ENCODE measurements at regions not wholly inside any gene's neighbourhood (a gene's known extent, or its start where the extent isn't known, plus 50 kb on each side); places are given as distances from the start of the nearest gene placed in this dataset.
A peak's percentile ranks its signal among the peaks of the same experiment; 100 is the strongest.

DNA sequence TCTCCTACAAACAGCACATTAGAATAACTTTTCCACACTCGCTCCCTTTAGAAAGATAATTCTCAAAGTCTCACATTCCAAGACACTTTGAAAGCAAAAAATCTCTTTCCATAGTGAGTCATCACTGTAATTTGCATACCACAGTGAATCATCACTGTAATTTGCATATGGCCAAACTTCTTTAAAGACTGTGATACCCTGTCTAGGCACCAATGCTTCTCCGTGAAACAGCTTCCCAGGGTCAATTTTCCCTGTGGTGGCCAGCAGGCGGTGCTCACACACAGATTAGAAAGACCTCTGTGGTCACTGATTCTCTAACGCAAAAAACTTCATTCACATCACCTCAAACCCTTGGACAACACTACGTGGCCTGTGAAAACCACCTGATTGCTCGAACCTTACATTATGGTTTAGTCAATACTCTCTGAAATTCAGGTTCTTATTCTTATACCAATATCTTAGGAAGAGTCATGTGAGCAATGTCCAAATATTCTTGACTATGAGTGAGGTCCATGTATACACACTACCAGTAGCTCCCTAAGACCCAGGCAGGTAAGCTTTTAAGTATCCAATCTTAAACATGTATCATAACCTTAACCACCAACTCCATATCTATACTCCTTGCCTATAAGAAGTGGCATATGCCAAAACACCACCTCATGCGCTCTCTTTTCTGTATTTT is 78.5 kb upstream of the PHACTR1 start:
- TF ChIP-seq CTCF (IDR thresholded peaks at IDR 0.05; ENCODE audit: low read length) (peak; percentile 81), EZH2 (IDR thresholded peaks at IDR 0.05; ENCODE audit: borderline replicate concordance, low read length) (no peak)
